ENCODE measurements at regions not wholly inside any gene's neighbourhood (a gene's known extent, or its start where the extent isn't known, plus 50 kb on each side); places are given as distances from the start of the nearest gene placed in this dataset.

DNA sequence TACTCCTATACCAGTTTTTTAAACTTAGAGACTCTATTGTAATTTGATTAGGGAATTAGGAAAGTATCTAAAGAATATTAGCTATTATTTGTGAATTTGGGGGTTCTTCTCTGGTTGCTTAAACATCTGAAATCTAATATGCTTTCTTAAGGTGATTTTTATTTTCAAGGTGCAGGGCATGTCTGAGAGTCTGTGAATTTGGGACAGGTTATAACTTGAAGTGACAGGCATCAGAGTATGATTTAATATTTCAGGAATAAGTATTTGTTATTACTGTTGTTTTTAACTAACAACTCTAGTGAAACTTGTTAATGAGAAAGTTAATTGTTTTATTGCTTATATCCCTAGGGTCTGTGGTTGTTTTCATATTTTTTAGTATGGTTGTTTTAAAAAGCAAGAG, 321.6 kb upstream of the EPHA3 start:
- TF ChIP-seq POLR2A (IDR thresholded peaks at IDR 0.05; ENCODE audit: extremely low read depth, insufficient read length) (no peak), MYC (IDR thresholded peaks at IDR 0.05; ENCODE audit: low read depth, low read length) (no peak)
- TF ChIP-seq, protein P1, sequence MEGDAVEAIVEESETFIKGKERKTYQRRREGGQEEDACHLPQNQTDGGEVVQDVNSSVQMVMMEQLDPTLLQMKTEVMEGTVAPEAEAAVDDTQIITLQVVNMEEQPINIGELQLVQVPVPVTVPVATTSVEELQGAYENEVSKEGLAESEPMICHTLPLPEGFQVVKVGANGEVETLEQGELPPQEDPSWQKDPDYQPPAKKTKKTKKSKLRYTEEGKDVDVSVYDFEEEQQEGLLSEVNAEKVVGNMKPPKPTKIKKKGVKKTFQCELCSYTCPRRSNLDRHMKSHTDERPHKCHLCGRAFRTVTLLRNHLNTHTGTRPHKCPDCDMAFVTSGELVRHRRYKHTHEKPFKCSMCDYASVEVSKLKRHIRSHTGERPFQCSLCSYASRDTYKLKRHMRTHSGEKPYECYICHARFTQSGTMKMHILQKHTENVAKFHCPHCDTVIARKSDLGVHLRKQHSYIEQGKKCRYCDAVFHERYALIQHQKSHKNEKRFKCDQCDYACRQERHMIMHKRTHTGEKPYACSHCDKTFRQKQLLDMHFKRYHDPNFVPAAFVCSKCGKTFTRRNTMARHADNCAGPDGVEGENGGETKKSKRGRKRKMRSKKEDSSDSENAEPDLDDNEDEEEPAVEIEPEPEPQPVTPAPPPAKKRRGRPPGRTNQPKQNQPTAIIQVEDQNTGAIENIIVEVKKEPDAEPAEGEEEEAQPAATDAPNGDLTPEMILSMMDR (IDR thresholded peaks at IDR 0.05; ENCODE audit: low read depth, low read length), result no peak
- TF ChIP-seq, protein P2, sequence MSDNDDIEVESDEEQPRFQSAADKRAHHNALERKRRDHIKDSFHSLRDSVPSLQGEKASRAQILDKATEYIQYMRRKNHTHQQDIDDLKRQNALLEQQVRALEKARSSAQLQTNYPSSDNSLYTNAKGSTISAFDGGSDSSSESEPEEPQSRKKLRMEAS (IDR thresholded peaks at IDR 0.05; ENCODE audit: low read depth, low read length), result no peak
- DNase-seq (ENCODE audit: low read depth), result no peak
- H3K4me3 ChIP-seq (ENCODE audit: low read depth, low read length), result no peak overlapping the region

DNA sequence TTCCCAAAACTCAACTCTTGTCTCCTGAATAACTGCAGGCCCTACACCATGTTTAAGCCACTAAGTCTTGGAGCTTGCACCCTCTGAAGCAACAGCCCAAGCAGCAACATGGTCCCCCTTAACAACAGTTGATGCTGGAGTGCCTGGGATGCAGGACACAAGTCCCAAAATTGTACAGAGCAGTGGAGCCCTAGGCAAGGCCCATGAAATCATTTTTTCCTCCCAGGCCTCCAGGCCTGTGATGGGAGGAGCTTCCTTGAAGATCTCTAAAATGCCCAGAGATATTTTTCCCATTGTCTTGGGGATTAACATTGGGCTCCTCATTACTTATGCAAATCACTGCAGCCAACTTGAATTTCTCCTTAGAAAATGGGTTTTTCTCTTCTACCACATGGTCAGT, 311.9 kb upstream of the EPHA3 start:
- H3K4me3 ChIP-seq (ENCODE audit: low read depth, low read length), result no peak overlapping the region
- TF ChIP-seq, protein P2 (IDR thresholded peaks at IDR 0.05; ENCODE audit: low read depth, low read length), result no peak
- TF ChIP-seq MYC (IDR thresholded peaks at IDR 0.05; ENCODE audit: low read depth, low read length) (no peak), POLR2A (IDR thresholded peaks at IDR 0.05; ENCODE audit: extremely low read depth, insufficient read length) (no peak)
- TF ChIP-seq, protein P1 (IDR thresholded peaks at IDR 0.05; ENCODE audit: low read depth, low read length), result no peak
- DNase-seq (ENCODE audit: low read depth), result peak; percentile 0

DNA sequence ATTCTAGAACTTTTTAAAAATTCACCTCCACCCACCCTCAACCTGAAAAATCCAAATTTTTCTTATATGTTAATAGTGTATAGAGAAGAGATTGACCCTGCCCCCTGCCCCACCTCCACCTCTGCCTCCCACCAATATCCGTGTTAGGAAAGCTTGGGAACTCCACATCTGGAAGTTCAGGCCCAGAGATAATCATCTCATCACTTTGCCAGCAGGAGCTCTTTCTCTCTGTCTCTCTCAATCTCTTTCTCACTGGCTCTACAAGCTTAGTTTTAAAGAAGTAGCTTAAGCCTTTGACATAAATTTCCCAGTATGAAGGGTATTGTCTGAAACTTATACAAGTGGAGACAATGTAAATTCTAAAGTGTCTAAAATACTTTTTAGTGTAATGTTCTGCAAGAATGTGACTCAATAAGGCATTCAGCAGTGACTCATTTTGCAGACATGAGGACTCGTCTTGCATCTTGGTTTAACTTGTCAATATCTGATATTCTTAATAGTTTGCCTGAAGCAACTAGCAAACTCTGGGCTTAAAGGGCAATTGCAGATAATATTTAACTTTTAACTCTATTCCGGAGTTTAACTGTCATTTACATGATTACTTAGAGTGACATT, 299.8 kb upstream of the EPHA3 start:
- H3K4me3 ChIP-seq (ENCODE audit: low read depth, low read length), result no peak overlapping the region
- DNase-seq (ENCODE audit: low read depth), result no peak
- TF ChIP-seq, protein P2 (IDR thresholded peaks at IDR 0.05; ENCODE audit: low read depth, low read length), result no peak
- TF ChIP-seq MYC (IDR thresholded peaks at IDR 0.05; ENCODE audit: low read depth, low read length) (no peak), POLR2A (IDR thresholded peaks at IDR 0.05; ENCODE audit: extremely low read depth, insufficient read length) (no peak)
- TF ChIP-seq, protein P1 (IDR thresholded peaks at IDR 0.05; ENCODE audit: low read depth, low read length), result no peak

DNA sequence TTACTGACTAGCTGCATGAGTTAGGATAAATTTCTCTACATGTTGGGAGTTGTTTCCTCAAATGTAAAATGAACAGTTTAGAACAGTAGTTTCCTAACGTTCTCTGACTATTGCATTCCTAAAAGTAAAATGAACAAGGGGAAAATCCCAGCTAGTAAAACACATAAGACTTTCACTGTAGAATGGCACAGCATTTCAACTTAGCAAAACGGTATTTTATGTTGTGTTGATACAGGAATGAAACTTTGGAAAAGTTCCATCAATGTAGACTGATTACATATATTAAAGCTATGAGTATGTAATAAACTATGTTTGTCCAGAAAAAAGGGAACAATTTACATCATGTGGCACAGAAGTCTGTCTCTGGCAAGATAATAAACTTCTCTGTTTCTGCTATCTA, 297.4 kb upstream of the EPHA3 start:
- H3K4me3 ChIP-seq (ENCODE audit: low read depth, low read length), result no peak overlapping the region
- TF ChIP-seq, protein P2 (IDR thresholded peaks at IDR 0.05; ENCODE audit: low read depth, low read length), result no peak
- TF ChIP-seq, protein P1 (IDR thresholded peaks at IDR 0.05; ENCODE audit: low read depth, low read length), result no peak
- no peak for TF ChIP-seq POLR2A (IDR thresholded peaks at IDR 0.05; ENCODE audit: extremely low read depth, insufficient read length)
- no peak for TF ChIP-seq MYC (IDR thresholded peaks at IDR 0.05; ENCODE audit: low read depth, low read length)
- no peak for DNase-seq (ENCODE audit: low read depth)

DNA sequence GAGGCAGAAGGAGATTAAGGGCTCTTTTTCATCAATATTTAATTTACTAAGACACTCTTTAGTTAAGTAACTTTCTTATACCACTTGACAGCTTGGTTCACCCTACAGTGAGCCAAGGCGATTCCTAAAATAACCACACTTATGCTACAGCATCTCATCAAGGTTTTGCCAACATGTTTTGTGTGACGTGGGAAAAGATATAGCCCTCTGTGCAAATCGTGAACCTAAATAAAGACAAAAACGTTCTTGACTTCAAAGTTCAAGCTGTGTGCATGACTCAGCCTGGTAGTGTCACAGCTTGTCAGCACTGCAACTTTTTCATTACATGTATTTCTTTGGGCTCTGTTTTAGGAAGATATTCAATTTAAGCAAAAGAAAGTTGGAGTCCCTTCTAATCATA, 297.0 kb upstream of the EPHA3 start:
- no peak for TF ChIP-seq POLR2A (IDR thresholded peaks at IDR 0.05; ENCODE audit: extremely low read depth, insufficient read length)
- TF ChIP-seq, protein P1 (IDR thresholded peaks at IDR 0.05; ENCODE audit: low read depth, low read length), result no peak
- no peak for TF ChIP-seq MYC (IDR thresholded peaks at IDR 0.05; ENCODE audit: low read depth, low read length)
- TF ChIP-seq, protein P2 (IDR thresholded peaks at IDR 0.05; ENCODE audit: low read depth, low read length), result no peak
- no peak overlapping the region for H3K4me3 ChIP-seq (ENCODE audit: low read depth, low read length)
- no peak for DNase-seq (ENCODE audit: low read depth)

All from NB4 (cell line).